ENCODE measurements at regions not wholly inside any gene's neighbourhood (a gene's known extent, or its start where the extent isn't known, plus 50 kb on each side); places are given as distances from the start of the nearest gene placed in this dataset.

GRCh38 chr18:78728784-78729467 is 250.7 kb upstream of the SALL3 start:
- TF ChIP-seq CTCF (conservative IDR thresholded peaks at IDR 0.05 in 1 of 2, IDR thresholded peaks at IDR 0.05 in 1 of 2; ENCODE audit: low read depth in 1 of 2, low read length in 2 of 2) (no peak), EZH2 (IDR thresholded peaks at IDR 0.05; ENCODE audit: low read length, missing control alignments) (no peak)

All from fibroblast of lung (primary cell).